ENCODE measurements at regions not wholly inside any gene's neighbourhood (a gene's known extent, or its start where the extent isn't known, plus 50 kb on each side); places are given as distances from the start of the nearest gene placed in this dataset.
"Not testable (repeated sequence)": the region's sequence is repeated elsewhere in the genome, so short reads cannot be mapped to it uniquely, and the experiment has no call there.

GRCh38 chr9:87040410-87041009 lies 93.2 kb upstream of the GAS1 start:
- H3K4me3 ChIP-seq (replicated peaks; ENCODE audit: low read depth, low read length) = peak overlapping the region; percentile 38
- TF ChIP-seq, protein P1, sequence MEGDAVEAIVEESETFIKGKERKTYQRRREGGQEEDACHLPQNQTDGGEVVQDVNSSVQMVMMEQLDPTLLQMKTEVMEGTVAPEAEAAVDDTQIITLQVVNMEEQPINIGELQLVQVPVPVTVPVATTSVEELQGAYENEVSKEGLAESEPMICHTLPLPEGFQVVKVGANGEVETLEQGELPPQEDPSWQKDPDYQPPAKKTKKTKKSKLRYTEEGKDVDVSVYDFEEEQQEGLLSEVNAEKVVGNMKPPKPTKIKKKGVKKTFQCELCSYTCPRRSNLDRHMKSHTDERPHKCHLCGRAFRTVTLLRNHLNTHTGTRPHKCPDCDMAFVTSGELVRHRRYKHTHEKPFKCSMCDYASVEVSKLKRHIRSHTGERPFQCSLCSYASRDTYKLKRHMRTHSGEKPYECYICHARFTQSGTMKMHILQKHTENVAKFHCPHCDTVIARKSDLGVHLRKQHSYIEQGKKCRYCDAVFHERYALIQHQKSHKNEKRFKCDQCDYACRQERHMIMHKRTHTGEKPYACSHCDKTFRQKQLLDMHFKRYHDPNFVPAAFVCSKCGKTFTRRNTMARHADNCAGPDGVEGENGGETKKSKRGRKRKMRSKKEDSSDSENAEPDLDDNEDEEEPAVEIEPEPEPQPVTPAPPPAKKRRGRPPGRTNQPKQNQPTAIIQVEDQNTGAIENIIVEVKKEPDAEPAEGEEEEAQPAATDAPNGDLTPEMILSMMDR (IDR thresholded peaks at IDR 0.05; ENCODE audit: low read length, missing control alignments) = no peak
- DNase-seq (ENCODE audit: low read depth) = no peak

DNA sequence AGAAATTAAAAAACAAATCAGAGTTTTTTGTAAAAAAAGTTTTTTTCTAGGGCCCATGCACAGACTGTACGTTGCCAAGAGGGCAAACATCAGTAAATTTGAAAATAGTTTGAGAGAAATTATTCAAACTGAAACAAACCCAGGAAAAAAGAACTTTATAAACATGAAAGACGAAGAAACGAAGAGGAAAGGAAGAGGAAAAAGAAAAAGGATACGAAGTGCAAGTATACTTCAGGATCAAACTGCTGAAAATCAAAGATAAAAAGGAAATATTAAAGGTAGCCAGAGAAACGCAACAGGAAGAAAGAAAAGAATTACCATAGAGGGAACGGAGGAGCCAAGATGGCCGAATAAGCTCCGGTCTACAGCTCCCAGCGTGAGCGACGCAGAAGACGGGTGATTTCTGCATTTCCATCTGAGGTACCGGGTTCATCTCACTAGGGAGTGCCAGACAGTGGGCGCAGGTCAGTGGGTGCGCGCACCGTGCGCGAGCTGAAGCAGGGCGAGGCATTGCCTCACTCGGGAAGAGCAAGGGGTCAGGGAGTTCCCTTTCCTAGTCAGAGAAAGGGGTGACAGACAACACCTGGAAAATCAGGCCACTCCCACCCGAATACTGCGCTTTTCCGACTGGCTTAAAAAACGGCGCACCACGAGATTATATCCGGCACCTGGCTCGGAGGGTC lies 94.4 kb upstream of the GAS1 start:
- not testable (repeated sequence) for DNase-seq (ENCODE audit: low read depth)
- peak overlapping the region; percentile 38 for H3K4me3 ChIP-seq (replicated peaks; ENCODE audit: low read depth, low read length)

DNA sequence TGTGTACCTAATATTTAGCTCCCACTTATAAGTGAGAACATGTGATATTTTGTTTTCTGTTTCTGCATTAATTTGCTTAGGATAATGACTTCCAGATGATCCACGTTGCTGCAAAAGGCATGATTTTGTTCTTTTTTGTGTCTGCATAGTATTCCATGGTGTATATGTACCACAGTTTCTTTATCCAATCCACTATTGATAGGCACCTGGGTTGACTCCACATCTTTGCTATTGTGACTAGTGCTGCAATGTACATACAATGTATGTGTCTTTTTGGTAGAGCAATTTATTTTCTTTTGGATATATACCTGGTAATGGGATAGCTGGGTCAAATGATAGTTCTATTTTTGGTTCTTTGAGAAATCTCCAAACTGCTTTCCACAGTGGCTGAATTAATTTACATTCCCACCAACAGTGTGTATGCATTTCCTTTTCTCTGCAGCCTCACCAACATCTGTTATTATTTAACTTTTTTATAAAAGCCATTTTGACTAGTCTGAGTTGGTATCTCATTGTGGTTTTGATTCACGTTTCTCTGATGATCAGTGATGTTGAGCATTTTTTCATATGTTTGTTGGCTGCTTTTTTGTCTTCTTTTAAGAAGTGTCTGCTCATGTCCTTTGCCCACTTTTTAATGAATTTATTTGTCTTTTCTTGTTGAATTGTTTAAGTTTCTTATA lies 102.8 kb upstream of the GAS1 start:
- DNase-seq (ENCODE audit: low read depth); H3K4me3 ChIP-seq (replicated peaks; ENCODE audit: low read depth, low read length): not testable (repeated sequence)

DNA sequence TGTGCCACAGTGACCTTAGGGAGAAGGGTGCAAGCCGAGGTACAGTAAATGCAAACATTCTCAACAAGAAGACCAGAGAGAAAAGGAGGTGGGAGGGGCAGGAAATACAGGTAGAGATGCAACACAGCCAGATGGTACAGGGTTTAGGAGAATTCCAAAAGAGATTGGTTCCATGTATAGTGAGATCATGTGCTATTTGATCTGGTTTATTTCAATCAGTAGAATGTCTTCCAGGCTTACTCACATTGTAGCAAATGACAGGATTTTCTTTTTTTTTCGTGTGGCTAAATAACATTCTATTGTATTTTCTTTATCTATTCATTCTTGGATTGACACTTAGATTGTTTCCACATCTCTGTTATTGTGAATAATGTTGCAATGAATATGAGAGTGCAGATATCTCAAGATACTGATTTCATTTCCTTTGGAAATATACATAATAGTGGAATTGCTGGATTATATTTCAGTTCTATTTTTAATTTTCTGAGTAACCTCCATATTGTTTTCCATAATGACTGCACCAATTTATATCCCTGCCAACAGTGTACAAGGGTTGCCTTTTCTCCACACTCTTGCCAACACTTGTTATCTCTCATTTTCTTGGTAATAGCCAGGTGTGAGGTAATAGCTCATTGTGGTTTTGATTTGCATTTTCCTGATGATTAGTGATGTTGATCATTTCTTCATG lies 107.8 kb upstream of the GAS1 start:
- DNase-seq (ENCODE audit: low read depth) = peak; percentile 81
- TF ChIP-seq, protein P1 (IDR thresholded peaks at IDR 0.05; ENCODE audit: low read length, missing control alignments) = no peak
- H3K4me3 ChIP-seq (replicated peaks; ENCODE audit: low read depth, low read length) = no peak overlapping the region

- H3K4me3 ChIP-seq (replicated peaks; ENCODE audit: low read depth, low read length) = no peak overlapping the region
- TF ChIP-seq, protein P1 (IDR thresholded peaks at IDR 0.05; ENCODE audit: low read length, missing control alignments) = no peak
- no peak for DNase-seq (ENCODE audit: low read depth)
Observed at GRCh38 chr9:87059772-87060171, 112.5 kb upstream of the GAS1 start.

GRCh38 chr9:87062746-87063145 lies 115.4 kb upstream of the GAS1 start:
- TF ChIP-seq, protein P1 (IDR thresholded peaks at IDR 0.05; ENCODE audit: low read length, missing control alignments) = no peak
- no peak overlapping the region for H3K4me3 ChIP-seq (replicated peaks; ENCODE audit: low read depth, low read length)
- no peak for DNase-seq (ENCODE audit: low read depth)

- no peak overlapping the region for H3K4me3 ChIP-seq (replicated peaks; ENCODE audit: low read depth, low read length)
- TF ChIP-seq, protein P1 (IDR thresholded peaks at IDR 0.05; ENCODE audit: low read length, missing control alignments) = no peak
- DNase-seq (ENCODE audit: low read depth) = peak; percentile 46
Observed at GRCh38 chr9:87063246-87063645, 115.9 kb upstream of the GAS1 start.
